ENCODE measurements at regions not wholly inside any gene's neighbourhood (a gene's known extent, or its start where the extent isn't known, plus 50 kb on each side); places are given as distances from the start of the nearest gene placed in this dataset.

- TF ChIP-seq EZH2 (IDR thresholded peaks at IDR 0.05; ENCODE audit: low read depth) (no peak), CTCF (conservative IDR thresholded peaks at IDR 0.05) (no peak)
Observed at GRCh38 chr3:127389913-127390312, 102.1 kb upstream of the PRR20G start.
